ENCODE measurements at regions not wholly inside any gene's neighbourhood (a gene's known extent, or its start where the extent isn't known, plus 50 kb on each side); places are given as distances from the start of the nearest gene placed in this dataset.

DNA sequence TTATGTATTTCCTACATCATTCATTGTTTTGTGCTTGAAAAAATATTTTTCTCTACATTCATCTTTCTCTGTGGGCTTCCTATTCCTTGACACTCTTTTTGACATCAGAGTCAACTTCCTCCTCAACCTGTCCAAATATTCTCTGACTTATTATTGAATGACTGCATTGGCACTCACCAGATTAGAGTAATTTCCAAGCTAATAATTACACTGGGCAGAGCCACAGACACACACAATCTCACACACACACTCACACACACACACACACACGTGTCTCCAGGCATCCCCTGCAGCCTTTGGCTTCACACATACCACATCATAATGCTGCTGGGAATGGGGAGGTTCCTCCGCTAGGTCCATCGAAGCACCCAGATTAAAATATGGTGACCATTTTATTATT lies 184.5 kb downstream of the SYK start:
- TF ChIP-seq CTCF (IDR thresholded peaks at IDR 0.05) (no peak), POLR2A (IDR thresholded peaks at IDR 0.05) (no peak)

Measured in esophagus squamous epithelium (tissue), 4 donors.